ENCODE measurements at regions not wholly inside any gene's neighbourhood (a gene's known extent, or its start where the extent isn't known, plus 50 kb on each side); places are given as distances from the start of the nearest gene placed in this dataset.

DNA sequence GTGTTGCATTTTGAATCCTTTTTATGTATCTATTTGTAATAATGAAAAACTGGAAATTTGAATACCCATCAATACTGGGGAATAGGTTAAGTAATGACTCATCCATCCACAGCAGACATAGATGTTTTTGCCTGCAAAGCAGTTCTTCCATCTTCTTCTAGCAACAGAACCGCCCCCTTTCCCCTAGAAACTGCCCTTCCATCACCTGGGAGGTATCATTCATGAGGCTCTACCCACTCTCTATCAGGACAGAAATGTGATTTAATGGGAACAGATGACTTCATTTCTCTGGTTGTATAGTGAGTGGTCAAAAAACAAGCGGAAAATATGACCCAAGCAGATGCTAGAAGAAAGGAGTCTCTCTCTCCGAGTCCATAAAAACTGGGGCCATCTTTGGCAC is 532.8 kb downstream of the UQCRFS1 start:
- Mint-ChIP-seq H3K36me3 (ENCODE audit: insufficient read depth, unreplicated experiment) (no peaks in the 10 kb centered on the region), H3K4me3 (ENCODE audit: unreplicated experiment) (no peak overlapping the region), H3K27ac (ENCODE audit: low read depth, unreplicated experiment) (no peak overlapping the region), H3K9me3 (ENCODE audit: unreplicated experiment) (peaks cover 18% of the 10 kb centered on the region), H3K4me1 (ENCODE audit: insufficient read depth, unreplicated experiment) (no peaks in the 10 kb centered on the region), H3K27me3 (ENCODE audit: insufficient read depth, unreplicated experiment) (no peaks in the 10 kb centered on the region)
- TF ChIP-seq, protein P1, sequence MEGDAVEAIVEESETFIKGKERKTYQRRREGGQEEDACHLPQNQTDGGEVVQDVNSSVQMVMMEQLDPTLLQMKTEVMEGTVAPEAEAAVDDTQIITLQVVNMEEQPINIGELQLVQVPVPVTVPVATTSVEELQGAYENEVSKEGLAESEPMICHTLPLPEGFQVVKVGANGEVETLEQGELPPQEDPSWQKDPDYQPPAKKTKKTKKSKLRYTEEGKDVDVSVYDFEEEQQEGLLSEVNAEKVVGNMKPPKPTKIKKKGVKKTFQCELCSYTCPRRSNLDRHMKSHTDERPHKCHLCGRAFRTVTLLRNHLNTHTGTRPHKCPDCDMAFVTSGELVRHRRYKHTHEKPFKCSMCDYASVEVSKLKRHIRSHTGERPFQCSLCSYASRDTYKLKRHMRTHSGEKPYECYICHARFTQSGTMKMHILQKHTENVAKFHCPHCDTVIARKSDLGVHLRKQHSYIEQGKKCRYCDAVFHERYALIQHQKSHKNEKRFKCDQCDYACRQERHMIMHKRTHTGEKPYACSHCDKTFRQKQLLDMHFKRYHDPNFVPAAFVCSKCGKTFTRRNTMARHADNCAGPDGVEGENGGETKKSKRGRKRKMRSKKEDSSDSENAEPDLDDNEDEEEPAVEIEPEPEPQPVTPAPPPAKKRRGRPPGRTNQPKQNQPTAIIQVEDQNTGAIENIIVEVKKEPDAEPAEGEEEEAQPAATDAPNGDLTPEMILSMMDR (IDR thresholded peaks at IDR 0.05; ENCODE audit: unreplicated experiment): no peak
- DNase-seq (ENCODE audit: unreplicated experiment): no peak
- CTCF ChIA-PET: interaction anchor here (0.6 kb wide), 1 partner anchor 42 kb away, joined by 3 read pairs; no protein-coding TSS in a partner anchor
- POLR2A ChIA-PET: no interaction called here
- BruUV-seq (replicated peaks): no TSS peak
- intact Hi-C loops (cut with micrococcal nuclease): no loop called here

DNA sequence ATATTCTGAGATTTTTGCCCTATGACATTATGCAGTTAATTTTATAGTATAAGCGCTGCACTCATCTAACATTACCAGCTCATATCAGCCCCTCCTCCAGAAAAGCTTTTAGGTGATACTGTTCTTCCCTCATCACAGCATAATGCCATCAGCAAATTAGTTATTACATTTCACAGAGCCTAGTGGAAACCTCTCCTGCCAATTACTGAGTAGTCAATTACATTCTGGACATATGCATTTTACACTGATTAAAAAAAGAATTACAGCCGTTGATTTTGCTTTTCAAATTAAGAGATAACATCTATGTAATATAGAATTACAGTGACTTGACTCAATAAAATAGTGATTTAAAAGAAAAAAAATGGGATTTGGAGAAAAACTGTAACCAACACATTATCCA is 542.1 kb downstream of the UQCRFS1 start:
- TF ChIP-seq, protein P1 (IDR thresholded peaks at IDR 0.05; ENCODE audit: unreplicated experiment): no peak
- intact Hi-C loops (cut with micrococcal nuclease): no loop called here
- Mint-ChIP-seq H3K4me3 (ENCODE audit: unreplicated experiment) (no peak overlapping the region), H3K36me3 (ENCODE audit: insufficient read depth, unreplicated experiment) (no peaks in the 10 kb centered on the region), H3K27me3 (ENCODE audit: insufficient read depth, unreplicated experiment) (no peaks in the 10 kb centered on the region), H3K4me1 (ENCODE audit: insufficient read depth, unreplicated experiment) (no peaks in the 10 kb centered on the region), H3K9me3 (ENCODE audit: unreplicated experiment) (peaks cover 57% of the 10 kb centered on the region), H3K27ac (ENCODE audit: low read depth, unreplicated experiment) (no peak overlapping the region)
- no TSS peak for BruUV-seq (replicated peaks)
- CTCF ChIA-PET: no interaction called here
- DNase-seq (ENCODE audit: unreplicated experiment): no peak
- POLR2A ChIA-PET: no interaction called here

DNA sequence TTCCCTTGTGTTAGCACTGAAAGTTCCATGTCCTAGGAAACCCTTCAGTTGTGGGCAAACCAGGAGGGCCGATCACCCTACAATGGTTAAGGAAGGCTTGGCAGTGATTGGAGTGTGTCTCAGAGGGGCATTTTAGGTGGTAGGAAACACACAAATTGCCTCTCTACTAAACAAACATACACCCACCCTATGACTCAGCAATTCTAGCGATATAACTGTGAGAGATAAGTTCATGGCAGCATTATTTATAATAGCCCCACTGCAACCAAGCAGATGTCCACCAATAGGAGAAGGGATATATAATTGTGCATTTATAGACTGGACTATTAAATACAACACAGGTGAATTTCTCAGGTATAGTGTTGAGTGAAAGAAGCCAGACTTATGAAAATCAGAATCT is 543.1 kb downstream of the UQCRFS1 start:
- H3K36me3 Mint-ChIP-seq (ENCODE audit: insufficient read depth, unreplicated experiment): no peaks in the 10 kb centered on the region
- H3K4me1 Mint-ChIP-seq (ENCODE audit: insufficient read depth, unreplicated experiment): no peaks in the 10 kb centered on the region
- TF ChIP-seq, protein P1 (IDR thresholded peaks at IDR 0.05; ENCODE audit: unreplicated experiment): no peak
- no peaks in the 10 kb centered on the region for H3K27me3 Mint-ChIP-seq (ENCODE audit: insufficient read depth, unreplicated experiment)
- ChIA-PET POLR2A (no interaction called here), CTCF (no interaction called here)
- DNase-seq (ENCODE audit: unreplicated experiment): no peak
- H3K9me3 Mint-ChIP-seq (ENCODE audit: unreplicated experiment): peaks cover 59% of the 10 kb centered on the region
- BruUV-seq (replicated peaks): no TSS peak
- H3K4me3 Mint-ChIP-seq (ENCODE audit: unreplicated experiment): no peak overlapping the region
- H3K27ac Mint-ChIP-seq (ENCODE audit: low read depth, unreplicated experiment): no peak overlapping the region
- intact Hi-C loops (cut with micrococcal nuclease): no loop called here

DNA sequence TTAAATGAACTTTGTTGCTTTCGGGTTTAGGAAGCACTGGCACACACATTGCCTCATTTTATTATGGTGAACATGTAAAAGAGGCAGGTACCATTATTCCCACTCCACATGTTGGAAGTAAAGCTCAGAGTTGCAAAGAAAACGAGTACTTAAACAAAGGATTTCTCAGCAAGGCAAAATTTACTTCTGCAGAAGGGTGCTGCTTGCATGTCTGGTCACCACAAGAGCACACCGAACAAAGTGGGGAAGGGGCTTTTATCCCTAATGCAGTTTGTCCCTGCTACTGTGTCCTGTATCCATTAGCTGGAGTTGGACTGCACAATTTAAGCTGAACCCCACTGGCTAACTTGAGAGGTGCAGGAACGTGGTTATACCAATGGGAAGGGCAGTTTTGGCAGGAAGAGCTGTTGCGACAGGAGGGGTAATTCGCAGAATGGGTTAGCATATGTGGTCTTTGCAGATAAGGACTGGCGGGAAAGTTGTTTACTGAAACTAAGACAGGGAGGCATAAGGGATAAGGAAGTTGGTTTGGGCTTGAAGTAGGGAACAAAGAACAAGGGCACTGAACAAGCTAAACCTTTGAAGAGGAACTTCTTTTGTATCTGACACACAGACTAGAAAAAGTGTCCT is 545.5 kb downstream of the UQCRFS1 start:
- no TSS peak for BruUV-seq (replicated peaks)
- intact Hi-C loops (cut with micrococcal nuclease): no loop called here
- no peaks in the 10 kb centered on the region for H3K27me3 Mint-ChIP-seq (ENCODE audit: insufficient read depth, unreplicated experiment)
- ChIA-PET CTCF (no interaction called here), POLR2A (no interaction called here)
- DNase-seq (ENCODE audit: unreplicated experiment): no peak
- TF ChIP-seq, protein P1 (IDR thresholded peaks at IDR 0.05; ENCODE audit: unreplicated experiment): no peak
- H3K4me1 Mint-ChIP-seq (ENCODE audit: insufficient read depth, unreplicated experiment): no peaks in the 10 kb centered on the region
- no peak overlapping the region for H3K4me3 Mint-ChIP-seq (ENCODE audit: unreplicated experiment)
- peaks cover 57% of the 10 kb centered on the region for H3K9me3 Mint-ChIP-seq (ENCODE audit: unreplicated experiment)
- H3K36me3 Mint-ChIP-seq (ENCODE audit: insufficient read depth, unreplicated experiment): no peaks in the 10 kb centered on the region
- H3K27ac Mint-ChIP-seq (ENCODE audit: low read depth, unreplicated experiment): no peak overlapping the region
